NCI-H1105 (cell line): ENCODE measurements at regions not wholly inside any gene's neighbourhood (a gene's known extent, or its start where the extent isn't known, plus 50 kb on each side); places are given as distances from the start of the nearest gene placed in this dataset.

Experiments
- DNase-seq: peaks from one replicate; lab custom pipeline; 2025; lab: John Stamatoyannopoulos, UW

DNA sequence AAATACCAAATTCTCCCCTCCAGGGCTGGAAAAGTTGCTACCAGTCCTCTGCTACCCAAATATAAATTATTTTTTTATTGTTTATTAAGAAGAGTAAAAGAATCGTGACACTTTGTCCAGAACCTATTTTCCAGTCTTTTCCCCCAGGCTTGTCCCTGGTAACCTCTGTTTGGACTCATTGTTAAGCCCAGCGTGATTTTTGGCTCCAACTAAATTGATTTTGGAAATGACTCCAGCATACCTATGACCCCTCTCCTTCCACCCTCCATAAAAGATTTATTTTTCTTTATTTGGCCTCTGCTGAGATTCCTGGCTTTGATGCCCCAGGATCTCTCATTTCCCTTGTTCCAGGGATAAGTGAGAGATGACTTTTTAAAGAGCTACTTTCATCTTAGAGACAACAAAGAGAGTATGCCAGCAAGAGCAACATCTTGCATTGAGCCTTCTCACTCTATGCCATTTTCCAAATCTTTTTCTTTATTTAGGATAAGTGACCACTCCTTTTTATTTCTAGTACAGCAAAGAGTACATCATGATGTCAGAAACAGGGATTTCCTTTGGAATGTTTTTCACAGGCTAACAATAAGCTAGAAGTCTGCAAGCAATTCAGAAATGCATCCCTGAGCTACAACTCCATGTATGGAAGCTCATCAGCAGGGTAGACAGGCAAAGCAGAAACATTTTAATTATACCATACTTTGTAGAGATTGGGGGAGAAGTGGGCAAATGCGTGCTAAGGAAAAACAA lies 75.8 kb downstream of the DAD1 start:
- no peak for DNase-seq

DNA sequence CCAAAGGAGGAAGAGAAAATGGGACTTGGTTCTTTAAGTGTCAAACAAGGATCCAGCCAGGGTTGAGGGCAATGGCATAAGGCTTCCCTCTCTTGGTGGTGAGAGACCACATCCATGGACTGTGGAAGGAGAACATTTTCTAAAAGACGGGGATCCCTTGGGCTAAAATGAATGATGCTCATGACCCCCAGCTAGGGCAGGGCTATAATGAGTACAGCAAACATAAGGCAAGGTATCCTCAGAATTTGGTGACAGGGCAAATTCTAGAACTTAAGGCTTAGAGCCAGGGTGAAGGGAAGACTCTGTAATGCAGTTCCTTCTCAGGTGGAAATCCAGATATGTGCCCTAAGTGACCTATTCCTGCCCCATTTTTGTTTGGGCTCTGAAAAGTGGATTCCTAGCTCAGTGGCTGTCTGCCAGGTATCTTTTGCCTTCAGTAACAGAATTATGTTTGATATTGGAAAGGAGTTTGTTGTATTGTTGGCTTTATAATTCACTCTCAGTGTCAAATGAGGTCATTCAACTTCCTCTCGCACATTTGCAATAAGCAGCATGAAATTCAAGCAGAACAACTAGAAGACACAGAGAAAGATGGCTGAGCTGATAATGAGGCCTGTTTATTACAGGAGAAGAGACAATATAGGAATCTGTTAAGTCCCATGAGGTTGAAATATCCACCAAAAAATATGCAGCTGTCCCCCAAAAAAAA lies 76.8 kb downstream of the DAD1 start:
- DNase-seq = no peak

DNA sequence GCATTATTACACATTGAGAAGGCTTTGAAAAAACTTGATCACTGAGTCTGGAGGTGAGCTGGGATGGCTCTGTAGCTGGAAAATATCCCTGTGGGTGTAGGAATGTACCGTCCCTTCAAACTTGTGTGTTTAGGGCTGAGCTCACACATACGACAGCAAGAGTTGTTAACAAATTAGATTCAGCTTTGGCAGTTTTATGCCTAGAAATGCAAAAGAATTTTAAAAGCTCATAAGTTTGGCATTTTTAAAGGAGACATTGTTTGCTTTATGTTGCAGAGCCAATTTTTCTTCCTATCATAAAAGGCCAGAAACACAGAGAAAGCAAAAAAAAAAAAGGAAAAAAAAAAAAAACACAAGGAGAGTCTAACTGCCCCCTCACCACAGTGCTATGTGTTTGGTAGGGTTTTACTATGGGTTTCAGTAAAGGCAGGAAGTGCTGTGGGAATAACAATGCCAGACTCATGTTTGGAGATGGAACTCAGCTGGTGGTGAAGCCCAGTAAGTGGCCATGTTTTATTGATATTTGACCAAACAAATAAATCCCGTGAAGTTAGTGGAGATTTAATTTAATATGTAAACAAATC lies 78.4 kb downstream of the DAD1 start:
- no peak for DNase-seq

DNA sequence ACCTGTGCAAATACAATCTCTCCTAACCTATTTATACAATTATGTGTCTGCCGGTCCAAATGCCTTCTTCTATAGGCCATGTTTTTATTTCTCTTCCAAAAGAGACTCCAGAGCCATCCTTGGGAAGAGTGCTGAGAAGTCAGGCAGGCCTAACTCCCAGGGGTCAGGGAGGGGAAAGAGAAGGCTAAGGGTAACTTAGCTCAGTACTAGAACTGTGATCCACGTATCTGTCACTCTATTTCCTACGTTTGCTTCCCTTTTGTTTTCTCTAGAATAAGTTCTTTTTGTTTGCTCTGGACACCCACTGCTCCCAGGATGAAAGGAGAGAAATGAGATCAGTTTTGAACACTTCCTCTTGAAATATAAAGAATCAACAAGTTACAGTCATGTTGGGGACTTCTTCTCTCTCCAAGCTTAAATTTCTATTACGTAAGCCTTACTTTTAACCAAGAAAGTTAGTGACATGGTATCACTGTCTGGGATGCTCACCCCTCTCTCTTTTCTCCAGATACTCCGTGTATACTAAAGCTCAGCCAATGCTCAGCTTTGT lies 79.2 kb downstream of the DAD1 start:
- DNase-seq = no peak

DNA sequence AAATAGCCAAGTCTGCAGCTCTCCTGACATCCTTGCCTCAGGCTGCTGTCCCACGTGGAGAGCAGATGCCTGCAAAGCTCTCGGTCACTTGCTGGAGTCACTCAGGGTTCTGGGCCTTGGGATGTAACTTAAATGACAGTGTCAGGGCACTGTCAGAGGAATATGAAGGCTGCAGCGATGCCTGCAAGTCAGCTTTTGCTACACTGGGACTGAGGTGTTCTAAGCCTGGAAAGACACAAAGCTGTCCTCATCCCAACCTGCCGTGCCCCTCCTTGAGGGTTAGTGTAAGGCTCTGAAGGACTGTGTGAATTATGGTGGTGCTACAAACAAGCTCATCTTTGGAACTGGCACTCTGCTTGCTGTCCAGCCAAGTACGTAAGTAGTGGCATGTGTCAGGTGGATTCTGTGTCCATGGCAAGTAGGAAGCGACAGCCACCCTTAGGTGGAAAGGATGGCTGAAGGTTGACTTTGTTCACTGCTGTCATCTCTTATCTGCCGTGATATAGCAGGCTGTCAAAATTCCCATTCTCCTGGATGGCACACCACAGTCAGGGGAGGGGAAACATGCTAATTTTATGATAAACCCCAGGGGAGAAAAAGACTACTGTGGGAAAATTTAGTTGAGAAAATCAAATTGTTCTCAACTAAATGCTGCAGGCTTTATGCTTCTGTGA lies 79.9 kb downstream of the DAD1 start:
- DNase-seq = no peak

DNA sequence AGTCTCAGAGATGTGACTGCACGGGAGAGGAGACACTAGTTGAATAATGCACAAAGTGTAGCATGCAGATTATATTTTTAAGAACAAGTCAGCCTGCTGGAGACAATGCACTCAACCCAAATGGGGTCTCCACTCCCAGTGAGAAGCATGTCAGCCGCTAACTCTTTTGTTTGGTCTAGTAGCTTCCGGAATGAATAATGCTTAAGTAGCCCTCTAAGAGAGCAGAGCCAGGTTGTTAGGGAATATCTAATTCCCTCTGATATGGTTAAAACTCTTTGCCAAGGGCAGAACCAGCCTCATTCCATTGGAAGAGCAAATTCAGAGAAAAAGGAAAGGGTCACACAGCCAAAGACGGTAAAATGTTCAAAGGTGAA lies 80.4 kb downstream of the DAD1 start:
- DNase-seq = no peak

DNA sequence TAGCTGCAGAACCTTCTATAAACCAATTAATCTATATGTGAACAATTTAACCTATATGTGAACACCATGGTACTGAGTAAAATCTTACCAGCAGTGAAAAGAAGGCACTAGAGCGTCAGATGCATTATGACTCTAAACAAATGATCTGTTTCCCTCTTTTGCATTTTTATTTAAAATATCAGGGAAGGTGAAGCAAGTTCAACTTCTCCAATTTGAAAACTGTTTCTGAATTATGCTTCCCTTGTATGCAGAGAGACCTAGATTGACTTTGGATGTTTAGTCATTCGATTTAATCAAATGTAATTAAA lies 80.9 kb downstream of the DAD1 start:
- DNase-seq = no peak

DNA sequence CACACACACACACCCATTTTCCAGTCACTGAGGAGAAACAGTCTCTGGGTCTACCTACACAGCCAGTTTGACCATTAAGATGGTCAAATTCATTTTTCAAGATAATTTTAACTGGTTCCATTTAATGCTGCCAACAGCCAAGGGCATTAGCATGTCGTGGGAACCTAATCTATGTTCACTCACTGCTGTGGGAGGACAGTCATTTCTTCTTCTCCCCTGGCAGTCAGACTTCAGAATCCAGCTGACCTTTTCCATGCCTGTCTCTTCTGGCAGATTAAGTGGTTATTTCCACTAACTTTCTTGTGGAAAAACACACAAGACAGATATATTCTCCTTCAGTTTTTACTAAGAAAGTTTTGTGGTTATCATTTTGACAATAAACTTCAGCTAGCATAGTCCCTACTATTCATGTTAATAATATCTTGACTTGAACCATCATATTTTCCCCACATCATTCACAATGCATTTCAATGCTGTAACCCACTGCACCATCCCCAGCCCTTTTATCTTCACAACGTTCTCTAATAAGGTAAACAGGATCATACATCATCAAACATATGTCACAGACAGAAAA lies 82.2 kb downstream of the DAD1 start:
- no peak for DNase-seq

DNA sequence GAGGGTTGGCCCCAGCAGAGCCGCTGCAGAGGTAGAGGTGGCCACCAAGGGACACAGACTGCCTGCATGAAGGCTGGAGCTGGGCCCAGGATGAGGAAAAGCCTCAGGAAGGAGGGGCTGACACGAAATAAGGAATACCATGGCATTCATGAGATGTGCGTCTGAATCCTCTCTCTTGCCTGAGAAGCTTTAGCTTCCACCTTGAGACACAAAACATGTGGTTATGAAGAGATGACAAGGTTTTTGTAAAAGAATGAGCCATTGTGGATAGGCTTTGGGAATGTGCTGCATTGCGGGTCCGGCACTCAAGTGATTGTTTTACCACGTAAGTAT lies 82.7 kb downstream of the DAD1 start:
- DNase-seq = no peak

DNA sequence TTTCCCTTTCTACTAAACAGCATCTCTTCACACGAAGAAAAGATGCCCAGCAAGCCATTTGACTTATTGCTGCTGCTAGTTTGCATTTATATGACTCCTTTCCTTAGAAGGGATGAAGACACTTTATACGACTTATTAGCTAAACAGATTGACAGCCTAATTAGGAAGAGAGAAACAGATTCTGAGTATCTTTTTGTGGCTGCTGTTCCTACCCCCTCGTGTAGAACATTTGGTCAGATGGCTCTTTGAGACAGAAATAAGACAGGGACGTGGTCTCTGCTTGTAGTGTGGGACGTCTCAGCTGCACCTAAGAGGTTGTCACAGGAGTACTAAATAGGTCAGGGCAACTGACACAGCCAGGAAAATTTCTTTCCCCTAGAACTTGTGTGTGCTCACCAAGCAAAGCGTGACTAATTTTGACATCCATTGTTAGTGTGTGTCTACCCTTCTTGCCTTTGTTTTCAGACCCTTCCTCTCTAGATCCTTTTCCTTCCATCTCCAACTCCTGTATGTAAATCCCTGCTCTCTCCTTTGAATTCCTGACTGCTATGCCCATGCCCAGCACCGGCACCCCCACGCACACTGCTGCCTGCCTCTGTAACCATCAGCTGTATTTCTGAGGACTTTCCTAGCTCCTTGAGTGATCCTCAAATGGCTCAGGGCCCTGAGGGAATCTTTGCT lies 83.2 kb downstream of the DAD1 start:
- no peak for DNase-seq

DNA sequence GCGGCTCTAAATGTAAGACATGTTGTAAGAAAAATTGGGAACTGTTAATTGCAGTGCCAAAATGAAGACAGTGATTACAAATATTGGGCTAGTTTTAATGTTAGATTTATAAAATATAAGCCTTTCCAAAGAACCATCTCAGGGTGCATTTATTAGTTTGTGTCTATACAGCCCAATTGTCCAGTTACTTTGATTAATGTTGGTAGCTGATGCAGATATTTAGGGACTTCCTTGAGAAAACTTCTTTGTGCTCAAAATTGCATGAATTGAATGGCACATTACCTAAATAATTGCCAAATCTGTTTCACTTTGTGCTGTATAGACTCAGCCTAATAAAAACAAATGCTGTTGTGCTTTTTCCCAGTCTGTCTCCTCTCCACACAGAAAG lies 83.7 kb downstream of the DAD1 start:
- DNase-seq = no peak

DNA sequence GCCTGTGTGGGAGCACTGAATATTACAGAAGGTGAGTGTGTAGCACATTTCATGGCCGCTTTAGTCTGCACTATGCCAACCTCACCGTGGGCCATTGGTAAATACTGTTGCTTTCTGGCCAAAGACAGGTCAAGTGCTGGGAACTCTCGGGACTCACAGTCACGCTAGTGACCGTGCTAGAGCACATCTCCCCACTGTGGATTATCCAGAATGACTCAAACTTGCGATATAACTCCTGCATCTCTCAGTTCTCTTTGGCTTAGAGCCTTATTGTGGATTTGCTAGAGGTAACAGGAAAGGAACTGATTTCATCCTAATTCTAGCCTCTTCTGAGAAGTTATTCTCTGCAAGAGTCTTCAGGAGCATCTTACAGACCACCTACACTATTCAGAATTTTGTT lies 86.5 kb downstream of the DAD1 start:
- DNase-seq = no peak

DNA sequence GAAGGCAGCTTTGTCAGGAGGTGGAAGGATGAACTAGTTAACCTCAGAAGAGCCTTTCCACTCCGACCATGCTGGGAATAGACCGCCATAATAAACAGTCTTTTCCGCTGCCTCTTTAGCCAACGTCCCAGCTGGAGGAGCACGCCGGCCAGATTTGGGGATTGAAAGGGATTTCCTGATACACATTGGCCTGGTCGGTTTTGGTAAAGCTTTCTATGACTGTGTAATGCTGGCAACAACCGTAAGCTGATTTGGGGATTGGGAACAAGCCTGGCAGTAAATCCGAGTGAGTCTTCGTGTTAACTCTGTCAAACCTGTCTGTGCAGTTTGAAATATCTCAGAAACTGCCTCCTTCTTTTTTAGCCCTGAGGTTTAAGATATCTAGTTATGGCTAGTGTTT lies 87.0 kb downstream of the DAD1 start:
- DNase-seq = no peak

DNA sequence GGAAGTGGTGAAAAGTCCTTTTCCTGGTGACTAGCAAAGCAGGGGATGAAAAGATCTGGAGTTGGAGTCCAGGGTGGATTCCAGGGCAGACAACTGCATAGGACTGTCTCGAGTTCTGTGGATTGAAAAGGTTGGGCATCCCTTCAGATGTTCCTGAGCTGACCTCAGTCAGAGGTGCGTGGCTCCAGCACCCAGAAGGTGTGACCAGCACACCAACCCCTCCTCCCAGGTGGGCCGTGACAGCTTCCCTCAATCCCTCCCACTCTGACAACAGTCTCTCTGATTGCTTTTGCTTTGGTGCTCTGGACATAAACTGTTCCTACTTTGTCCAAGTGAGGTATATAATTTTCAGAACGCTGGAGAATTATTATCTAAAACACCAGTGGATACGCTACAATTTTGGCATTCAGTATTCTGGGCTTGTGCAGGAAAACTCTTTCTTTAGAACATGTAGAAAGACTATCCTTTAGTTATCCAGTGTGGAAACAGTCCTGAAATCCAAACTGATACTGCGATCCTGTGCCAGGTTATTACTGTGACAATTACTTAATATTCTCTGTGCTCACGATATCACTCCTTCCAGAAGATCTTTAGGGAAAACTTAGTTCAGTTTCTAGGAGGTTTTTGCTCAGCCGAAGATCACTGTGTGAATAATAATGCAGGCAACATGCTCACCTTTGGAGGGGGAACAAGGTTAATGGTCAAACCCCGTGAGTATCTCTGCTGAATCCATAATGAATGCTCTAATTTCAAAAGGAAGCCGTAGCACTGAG lies 87.9 kb downstream of the DAD1 start:
- DNase-seq = no peak

DNA sequence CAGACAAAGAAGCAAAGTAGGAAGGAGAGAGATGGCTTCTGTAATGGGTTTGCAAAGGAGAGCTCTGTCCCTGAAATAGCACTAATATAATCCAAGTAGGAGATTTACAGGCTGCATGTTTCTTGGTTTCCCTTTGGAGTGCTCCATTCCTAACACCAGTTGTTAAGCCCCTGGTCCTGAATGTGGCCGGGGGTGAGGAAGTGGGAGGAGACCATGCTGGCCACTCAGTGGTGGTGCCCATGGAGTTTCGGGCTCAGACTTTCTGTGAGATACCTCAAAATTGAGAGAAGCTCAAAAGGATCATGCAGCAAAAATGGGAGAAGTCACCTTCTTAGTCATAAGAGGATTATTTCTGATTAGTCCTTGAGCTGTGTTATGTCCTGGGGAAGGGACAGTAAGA lies 88.5 kb downstream of the DAD1 start:
- no peak for DNase-seq

DNA sequence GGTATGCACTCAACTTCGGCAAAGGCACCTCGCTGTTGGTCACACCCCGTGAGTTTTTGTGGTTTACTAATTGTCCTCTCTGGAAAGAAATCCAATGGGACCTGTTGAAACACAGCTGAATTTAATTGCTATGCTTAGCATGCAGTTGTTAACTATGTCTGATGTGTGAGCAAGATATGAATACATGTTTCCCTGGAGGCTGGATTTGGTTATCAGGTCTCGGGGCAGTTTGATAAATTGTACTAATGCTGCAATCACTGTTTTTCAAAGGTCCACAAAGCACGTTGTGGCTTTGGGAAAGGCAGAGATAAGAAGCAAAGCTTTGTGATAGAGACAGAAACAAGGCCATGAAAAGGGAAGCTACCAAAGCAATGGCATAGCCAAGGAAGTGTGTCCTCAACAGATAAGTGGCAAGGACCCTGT lies 91.3 kb downstream of the DAD1 start:
- DNase-seq = no peak

DNA sequence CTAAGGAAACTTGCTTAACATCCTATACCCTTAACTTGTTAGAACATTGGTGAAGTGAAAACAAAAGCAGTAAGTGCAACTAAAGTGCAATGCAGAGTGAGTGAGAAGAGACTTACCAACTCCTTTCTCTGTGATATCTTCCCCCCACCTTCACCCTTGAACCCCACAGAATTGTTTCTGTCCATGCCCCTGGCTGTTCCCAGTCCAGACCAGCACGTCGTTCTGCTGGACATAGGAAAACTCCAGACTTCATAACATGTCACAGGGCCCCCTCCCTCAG lies 91.9 kb downstream of the DAD1 start:
- DNase-seq = no peak

DNA sequence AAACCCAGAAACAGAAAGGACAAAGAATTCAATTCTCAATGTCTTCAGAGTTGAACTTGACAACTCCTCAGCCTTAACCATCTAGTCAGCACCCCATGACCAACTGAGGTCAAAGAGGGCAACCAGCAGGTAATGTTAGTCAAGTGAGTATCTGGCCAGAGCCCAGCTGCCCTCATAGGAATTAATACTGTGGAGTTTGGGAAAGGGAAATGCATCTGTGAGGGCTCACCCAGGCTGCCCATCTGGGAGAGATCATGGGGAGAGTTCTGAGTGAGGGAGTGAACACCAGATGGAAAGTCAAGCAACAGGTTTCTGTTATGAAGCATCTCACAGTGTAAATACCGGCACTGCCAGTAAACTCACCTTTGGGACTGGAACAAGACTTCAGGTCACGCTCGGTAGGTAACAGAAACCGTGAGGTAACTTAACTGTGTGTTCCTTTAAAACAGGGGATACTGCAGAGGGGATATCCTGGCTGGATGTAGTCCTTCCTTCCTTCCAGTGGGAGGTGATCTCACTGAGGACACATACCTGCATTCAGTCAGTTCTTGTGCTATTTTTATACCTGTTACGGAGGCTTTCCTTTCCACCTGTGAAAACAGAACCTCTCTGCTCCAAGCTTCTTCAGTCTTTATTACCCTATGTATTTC lies 94.4 kb downstream of the DAD1 start:
- no peak for DNase-seq

DNA sequence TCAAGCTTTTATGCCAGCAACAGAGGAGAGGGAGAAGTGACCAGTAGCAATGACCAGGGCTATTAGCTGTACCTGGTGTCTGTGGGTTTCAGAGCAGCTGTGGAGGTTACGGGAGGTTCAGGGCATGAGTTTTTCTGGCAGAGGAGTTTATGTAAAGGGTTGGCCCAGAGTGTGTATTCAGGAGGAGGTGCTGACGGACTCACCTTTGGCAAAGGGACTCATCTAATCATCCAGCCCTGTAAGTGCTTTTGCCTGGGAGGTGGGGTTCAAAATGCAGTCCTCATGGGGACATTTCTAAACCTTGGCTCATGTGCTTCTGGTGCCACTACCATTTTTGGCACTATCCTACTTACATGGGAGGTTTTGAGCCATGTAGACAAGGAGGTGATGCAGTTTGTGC lies 95.3 kb downstream of the DAD1 start:
- DNase-seq = no peak

DNA sequence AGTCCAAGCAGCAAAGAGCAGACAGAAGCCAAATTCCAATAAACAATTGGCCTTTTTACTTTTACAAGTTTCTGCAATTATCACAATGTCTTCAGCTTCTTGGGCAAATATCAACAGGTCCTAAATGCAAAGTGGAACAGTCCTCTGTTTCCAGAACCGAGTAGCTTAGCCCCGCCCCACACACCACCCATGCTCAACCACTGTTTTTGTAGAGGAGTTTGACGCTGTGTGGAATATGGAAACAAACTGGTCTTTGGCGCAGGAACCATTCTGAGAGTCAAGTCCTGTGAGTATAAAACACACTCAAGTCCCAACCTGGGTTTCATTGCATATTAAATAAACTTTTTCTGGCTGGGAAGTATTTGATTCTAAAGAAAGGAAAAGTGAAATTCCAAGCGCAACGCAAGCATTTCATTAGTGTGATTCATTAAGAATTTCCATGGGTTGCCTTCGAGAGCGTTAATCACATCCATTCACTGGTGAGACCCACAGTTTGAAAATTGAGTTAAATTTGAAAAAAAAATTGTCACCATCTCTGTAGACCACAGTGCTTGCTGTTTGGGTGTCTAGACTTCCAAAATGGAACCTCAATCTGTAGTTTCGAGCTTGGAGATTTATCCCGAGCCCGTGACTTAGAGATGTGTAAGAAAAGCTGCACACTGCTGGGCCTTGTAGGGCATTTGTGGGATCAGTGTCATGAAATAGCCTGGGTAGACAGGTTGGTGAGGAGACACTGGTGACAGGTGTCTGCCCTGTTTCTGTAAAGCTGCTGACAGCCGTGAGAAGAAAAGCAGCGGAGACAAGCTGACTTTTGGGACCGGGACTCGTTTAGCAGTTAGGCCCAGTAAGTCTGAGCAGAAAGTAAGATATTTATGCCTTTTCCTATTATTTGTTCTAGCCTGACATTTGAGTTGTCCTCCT lies 96.1 kb downstream of the DAD1 start:
- no peak for DNase-seq
